Neural crest cell (in vitro differentiated cells): ENCODE measurements at regions not wholly inside any gene's neighbourhood (a gene's known extent, or its start where the extent isn't known, plus 50 kb on each side); places are given as distances from the start of the nearest gene placed in this dataset.

Experiments used
- DNase-seq: peaks from one replicate; pipeline ENCODE4 v3.0.0; 2021; ENCODE audit warnings: low read depth, mixed read lengths, low spot score
- H3K27ac Mint-ChIP-seq: one replicate; pipeline ENCODE4 v1.8.0; 2021; ENCODE audit warnings: mild to moderate bottlenecking, mixed read lengths; ENCODE audit not compliant: unreplicated experiment
- H3K27me3 Mint-ChIP-seq: 2 replicates; pipeline ENCODE4 v1.8.0; 2021; ENCODE audit warnings: low read depth, mild to moderate bottlenecking, mixed read lengths
- H3K36me3 Mint-ChIP-seq: 2 replicates; pipeline ENCODE4 v1.8.0; 2021; ENCODE audit warnings: low read depth, mild to moderate bottlenecking, mixed read lengths
- H3K4me1 Mint-ChIP-seq: 2 replicates; pipeline ENCODE4 v1.8.0; 2021; ENCODE audit warnings: mixed read lengths
- H3K4me3 Mint-ChIP-seq: one replicate; pipeline ENCODE4 v1.8.0; 2021; ENCODE audit warnings: mild to moderate bottlenecking, mixed read lengths
- H3K9me3 Mint-ChIP-seq: 2 replicates; pipeline ENCODE4 v1.8.0; 2021; ENCODE audit warnings: mixed read lengths
- TF ChIP-seq, protein P1 (sequence below): fragments of 200-600 bp; sonication (generic); conservative IDR thresholded peaks from 2 replicates; pipeline ENCODE4 v1.5.0; 2021; ENCODE audit warnings: antibody characterized with exemption, mild to moderate bottlenecking

DNA sequence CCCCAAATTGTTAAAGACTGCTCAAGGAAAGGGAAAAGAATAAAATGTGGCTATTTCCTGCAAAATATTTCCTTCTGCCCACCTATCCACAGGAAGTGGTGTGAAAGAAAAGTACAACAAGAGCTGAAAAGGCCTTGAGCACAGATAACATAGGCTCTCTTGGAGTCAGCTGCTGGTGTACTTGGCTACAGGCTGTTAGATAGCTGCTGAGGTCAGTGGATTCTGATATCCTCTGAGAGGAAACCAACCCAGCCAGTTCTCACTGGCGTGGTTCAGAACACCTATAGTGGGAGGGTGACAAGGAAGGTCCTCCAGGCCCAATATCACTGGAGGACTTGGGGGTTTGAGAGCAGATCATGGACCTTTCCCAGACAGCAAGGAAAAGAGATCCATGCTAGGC lies 124.4 kb upstream of the GAP43 start:
- H3K4me1 Mint-ChIP-seq: peaks cover 9% of the 10 kb centered on the region
- H3K27ac Mint-ChIP-seq: no peak overlapping the region
- H3K36me3 Mint-ChIP-seq: no peaks in the 10 kb centered on the region
- H3K4me3 Mint-ChIP-seq: no peak overlapping the region
- TF ChIP-seq, protein P1, sequence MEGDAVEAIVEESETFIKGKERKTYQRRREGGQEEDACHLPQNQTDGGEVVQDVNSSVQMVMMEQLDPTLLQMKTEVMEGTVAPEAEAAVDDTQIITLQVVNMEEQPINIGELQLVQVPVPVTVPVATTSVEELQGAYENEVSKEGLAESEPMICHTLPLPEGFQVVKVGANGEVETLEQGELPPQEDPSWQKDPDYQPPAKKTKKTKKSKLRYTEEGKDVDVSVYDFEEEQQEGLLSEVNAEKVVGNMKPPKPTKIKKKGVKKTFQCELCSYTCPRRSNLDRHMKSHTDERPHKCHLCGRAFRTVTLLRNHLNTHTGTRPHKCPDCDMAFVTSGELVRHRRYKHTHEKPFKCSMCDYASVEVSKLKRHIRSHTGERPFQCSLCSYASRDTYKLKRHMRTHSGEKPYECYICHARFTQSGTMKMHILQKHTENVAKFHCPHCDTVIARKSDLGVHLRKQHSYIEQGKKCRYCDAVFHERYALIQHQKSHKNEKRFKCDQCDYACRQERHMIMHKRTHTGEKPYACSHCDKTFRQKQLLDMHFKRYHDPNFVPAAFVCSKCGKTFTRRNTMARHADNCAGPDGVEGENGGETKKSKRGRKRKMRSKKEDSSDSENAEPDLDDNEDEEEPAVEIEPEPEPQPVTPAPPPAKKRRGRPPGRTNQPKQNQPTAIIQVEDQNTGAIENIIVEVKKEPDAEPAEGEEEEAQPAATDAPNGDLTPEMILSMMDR: no peak
- H3K27me3 Mint-ChIP-seq: no peaks in the 10 kb centered on the region
- no peak for DNase-seq
- H3K9me3 Mint-ChIP-seq: no peaks in the 10 kb centered on the region

DNA sequence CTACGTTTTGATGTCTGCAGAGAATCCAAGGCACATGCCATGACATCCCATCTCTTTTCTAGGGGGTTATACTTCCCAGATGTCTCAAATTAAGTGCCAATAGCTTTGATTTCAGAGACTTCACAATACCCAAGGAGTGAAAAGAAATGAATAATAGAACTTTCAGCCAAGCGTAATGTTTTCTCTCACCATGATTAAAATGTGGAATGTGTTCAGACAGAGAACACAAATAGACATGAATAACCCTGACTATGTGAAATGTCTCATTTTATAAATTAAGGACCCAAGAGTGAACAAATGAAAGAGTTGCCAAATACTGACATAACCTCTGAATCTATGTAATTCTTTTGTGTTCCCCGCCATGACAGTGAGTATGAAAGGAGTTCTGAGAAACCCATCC lies 123.6 kb upstream of the GAP43 start:
- no peak for DNase-seq
- Mint-ChIP-seq H3K4me1 (peaks cover 9% of the 10 kb centered on the region), H3K9me3 (peaks cover under 1% of the 10 kb centered on the region), H3K27me3 (no peaks in the 10 kb centered on the region), H3K4me3 (no peak overlapping the region), H3K36me3 (no peaks in the 10 kb centered on the region), H3K27ac (no peak overlapping the region)
- TF ChIP-seq, protein P1: no peak

DNA sequence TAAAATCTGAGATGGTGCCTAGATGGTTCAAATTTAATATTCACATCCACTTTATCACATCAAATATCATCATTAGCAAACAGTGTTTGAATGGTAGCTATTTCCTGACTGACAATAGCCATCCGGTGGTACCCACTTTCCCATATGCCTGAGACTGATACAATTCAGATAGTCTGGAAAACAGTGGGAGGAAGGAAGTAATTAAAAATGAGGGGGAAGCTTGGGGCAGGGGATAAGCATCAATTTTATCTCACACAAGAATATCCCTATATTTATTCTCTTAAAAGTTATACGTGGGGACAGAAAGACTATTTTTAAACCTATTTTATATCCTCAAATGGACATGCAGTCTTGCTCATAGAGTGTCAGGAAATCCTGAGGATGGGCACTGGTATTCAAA lies 122.5 kb upstream of the GAP43 start:
- TF ChIP-seq, protein P1: no peak
- DNase-seq: no peak
- H3K27ac Mint-ChIP-seq: no peak overlapping the region
- no peak overlapping the region for H3K4me3 Mint-ChIP-seq
- H3K9me3 Mint-ChIP-seq: peaks cover 6% of the 10 kb centered on the region
- peaks cover 9% of the 10 kb centered on the region for H3K4me1 Mint-ChIP-seq
- no peaks in the 10 kb centered on the region for H3K27me3 Mint-ChIP-seq
- peaks cover 4% of the 10 kb centered on the region for H3K36me3 Mint-ChIP-seq

DNA sequence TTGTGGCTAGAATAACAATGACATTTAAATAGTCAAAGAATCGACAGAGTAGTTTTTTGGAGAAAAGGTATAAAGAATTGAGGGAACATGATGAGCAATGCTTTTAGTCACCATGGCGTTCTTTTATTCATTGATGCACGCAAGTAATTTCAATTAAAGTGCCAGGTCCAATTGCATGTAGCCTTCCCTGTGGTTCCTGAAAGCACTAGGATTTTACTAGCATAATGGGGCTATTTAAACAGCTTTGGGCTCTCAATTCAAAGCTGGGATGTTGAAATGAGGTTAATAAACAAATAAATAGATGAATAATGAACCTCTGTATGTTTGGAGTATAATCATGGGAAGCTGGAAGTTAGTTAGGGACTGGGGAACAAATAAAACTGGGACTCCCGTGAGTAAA lies 121.2 kb upstream of the GAP43 start:
- no peak for DNase-seq
- Mint-ChIP-seq H3K27ac (no peak overlapping the region), H3K4me3 (no peak overlapping the region), H3K9me3 (peaks cover 10% of the 10 kb centered on the region), H3K4me1 (peaks cover 9% of the 10 kb centered on the region), H3K27me3 (no peaks in the 10 kb centered on the region), H3K36me3 (peaks cover 4% of the 10 kb centered on the region)
- TF ChIP-seq, protein P1: no peak

DNA sequence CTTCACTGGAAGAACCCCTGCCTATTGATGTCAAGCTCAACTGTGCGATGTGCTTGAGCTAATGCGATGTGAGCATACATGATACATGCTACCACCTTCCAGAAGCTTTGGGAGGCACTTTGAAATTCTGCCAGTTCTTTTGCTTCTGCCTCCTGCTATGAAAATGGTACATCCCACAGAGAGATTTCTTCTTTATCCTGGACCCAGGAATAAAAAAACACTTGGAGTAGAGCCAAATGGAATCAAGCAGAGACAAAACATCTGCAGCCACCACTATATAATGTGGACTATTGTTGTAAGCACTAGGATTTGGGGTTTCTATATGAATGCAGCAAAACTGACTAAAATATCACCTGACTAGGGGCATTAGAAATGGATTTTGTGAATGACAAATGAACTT lies 119.9 kb upstream of the GAP43 start:
- H3K27ac Mint-ChIP-seq: no peak overlapping the region
- peaks cover 10% of the 10 kb centered on the region for H3K9me3 Mint-ChIP-seq
- no peak for DNase-seq
- peaks cover 11% of the 10 kb centered on the region for H3K4me1 Mint-ChIP-seq
- peaks cover 9% of the 10 kb centered on the region for H3K36me3 Mint-ChIP-seq
- TF ChIP-seq, protein P1: no peak
- no peaks in the 10 kb centered on the region for H3K27me3 Mint-ChIP-seq
- no peak overlapping the region for H3K4me3 Mint-ChIP-seq

DNA sequence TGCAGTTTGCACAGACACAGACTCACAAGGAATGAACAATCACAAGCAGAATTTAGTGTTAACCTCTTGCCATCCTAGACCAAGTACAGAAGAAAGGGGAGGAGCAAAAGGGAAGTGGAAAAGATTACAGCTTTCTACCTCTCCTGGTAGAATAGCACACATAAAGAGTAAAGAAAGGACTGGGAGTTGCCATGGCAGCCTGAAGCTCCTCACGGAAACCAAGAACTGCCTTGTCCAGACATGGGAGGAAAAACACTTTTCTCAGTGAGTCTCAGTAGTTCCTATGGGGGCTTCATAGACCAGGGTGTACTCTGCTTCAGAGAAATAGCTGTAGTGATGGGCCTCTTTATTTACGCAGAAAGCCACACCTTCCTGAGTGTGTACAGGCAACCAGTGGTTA lies 114.7 kb upstream of the GAP43 start:
- peaks cover 10% of the 10 kb centered on the region for H3K9me3 Mint-ChIP-seq
- peaks cover 53% of the 10 kb centered on the region for H3K4me1 Mint-ChIP-seq
- H3K27me3 Mint-ChIP-seq: no peaks in the 10 kb centered on the region
- TF ChIP-seq, protein P1: no peak
- H3K4me3 Mint-ChIP-seq: no peak overlapping the region
- H3K36me3 Mint-ChIP-seq: peaks cover 9% of the 10 kb centered on the region
- H3K27ac Mint-ChIP-seq: no peak overlapping the region
- no peak for DNase-seq
